GM21390 (cell line): ENCODE measurements at regions not wholly inside any gene's neighbourhood (a gene's known extent, or its start where the extent isn't known, plus 50 kb on each side); places are given as distances from the start of the nearest gene placed in this dataset.

Experiments
- ATAC-seq: cut with Tn5 transposase; IDR thresholded peaks from one replicate; pipeline ENCODE4 v1.9.1; 2021; ENCODE audit not compliant: unreplicated experiment

DNA sequence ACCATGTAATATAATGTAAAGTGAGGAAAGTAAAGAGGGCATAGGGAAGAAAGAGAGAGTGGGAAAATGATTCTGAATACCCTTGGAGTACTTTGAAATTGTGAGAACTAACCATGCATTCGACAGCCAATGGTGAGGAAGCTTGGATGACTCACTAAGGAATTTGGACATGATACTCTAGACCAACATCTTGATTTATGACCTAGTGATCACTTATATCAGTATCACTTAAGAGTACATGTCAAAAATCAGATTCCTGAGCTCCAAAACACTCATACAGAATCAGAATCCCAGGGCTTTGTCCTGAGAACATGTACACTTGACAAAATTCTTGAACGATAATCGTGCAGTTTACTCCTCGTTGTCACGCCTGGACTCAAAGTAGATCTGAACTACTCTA lies 1899.8 kb upstream of the PIK3C3 start:
- ATAC-seq = no peak

DNA sequence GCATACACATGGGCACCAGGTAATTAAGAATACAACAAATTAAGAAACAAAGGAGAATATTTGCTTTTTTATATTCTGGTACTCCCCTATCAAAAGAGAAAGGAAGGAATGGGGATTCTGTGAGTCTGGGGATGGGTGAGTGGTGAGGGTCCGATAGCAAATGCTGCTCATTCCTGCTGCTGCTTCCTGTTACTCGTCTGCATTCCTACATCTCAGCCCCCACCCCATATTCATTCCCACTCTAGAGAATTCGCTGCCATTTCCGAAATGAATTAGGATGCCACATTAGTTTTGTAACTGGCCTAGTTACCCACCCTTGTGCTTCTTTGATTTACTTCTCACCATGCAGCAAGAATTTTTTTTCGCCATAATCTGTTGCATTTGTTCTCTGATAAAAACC lies 1905.3 kb upstream of the PIK3C3 start:
- ATAC-seq = no peak

DNA sequence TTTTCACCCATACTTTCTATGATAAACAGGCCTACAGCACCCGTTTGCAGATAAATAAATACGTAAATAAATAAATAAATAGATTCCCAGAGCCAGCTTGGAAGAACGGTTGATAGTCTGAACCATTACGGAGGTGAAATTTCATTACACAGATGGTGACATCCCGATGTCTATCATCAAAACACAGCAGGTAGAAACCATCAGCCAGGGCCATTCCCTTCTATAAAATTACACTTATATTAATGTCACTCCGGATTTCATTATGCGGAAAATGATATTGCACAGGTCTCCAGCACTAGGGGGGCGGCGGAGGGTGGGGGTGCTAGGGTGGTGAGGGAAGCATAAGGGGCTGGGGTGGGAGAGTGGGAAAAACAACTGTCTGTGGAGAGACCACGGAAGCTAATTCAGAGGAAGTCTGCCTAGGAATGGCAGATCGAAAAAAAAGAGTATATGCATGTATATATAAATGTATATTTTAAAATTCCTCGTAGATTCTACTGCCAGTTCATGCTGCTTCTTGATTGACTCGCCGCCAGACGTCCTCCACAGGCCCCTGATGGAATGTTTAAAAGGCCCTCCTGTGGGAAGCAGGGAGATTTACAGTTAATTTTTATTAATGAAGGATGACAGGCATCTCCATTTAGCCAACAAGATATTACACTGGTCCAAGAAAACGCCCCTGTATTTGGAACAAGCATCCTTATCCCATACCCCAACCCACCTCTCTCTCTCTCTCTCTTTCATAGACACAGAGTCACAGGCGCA lies 1906.0 kb upstream of the PIK3C3 start:
- ATAC-seq = no peak

DNA sequence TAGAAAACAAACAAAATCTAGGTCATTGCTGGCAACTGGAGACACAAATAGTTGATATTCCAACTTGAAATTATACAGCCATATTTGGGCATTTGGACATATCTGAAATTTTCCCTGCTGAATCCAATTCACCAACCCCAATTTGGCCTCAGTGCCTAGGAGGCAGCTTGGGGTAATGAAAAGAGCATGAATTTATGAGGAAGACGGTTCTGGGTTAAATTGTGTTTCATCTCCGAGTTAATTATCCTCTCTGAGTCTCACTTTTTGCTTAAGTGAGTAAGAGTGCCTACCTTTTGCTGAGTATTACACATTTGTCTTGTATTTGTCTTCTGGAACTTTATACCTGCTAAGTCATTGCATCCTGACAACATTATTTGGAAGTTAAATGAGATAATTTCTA lies 1906.8 kb upstream of the PIK3C3 start:
- ATAC-seq = no peak

DNA sequence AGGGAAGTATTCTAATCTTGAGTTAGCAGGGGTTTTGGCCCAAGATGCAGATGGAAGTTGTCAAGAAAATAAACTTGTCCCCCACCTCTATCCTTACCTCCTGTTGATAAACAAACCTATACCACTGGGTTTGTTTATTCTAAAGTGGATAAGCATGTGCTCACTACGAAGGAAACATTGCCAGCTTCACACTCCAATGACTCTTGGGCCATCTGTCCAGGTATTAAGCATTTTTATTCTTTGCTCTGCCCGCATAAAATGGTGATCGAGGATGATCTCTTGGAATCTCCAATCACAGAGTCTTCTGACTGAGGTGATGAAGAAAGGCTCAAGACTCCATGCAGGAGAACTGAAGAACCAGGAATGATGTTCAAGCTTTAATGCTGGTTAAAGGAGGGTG lies 1908.4 kb upstream of the PIK3C3 start:
- ATAC-seq = no peak

DNA sequence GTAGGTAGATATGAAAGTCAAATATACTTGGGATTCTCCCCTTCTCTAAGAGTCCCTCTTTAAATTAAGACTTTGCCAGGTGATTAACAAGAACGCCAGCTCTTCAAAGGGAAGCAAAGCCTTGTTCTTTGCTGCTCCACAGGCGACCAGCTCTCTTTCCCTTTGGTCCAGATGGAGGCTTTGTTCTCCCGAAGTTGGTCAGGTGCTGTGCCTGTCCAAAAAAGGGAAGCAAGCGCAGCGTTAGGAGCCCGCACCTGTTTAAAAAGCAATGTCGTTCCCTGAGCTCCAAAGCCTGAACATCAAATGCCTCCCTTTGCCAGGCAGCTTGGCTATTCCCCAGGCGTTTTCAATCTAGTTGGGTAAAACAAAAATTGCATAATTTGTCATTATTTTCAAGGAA lies 1913.1 kb upstream of the PIK3C3 start:
- ATAC-seq = no peak

DNA sequence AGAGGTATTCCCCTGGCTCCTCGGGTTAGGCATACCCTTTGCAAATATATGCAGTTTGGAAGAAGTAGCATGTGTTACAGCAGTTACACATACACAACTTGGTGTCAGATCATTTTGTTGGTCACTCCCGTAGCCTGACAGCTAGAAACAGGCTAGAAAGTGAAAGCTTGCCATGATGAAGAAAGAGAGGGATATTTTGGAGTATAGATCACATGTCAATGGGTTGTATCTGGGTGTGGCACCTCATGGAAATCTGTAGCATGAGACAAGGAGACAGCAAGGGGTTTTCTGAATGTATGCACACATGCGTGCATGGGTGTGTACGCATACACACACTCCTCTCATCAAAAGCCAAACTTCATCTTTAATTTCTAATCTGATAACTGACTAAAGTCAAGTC lies 1914.5 kb upstream of the PIK3C3 start:
- no peak for ATAC-seq

DNA sequence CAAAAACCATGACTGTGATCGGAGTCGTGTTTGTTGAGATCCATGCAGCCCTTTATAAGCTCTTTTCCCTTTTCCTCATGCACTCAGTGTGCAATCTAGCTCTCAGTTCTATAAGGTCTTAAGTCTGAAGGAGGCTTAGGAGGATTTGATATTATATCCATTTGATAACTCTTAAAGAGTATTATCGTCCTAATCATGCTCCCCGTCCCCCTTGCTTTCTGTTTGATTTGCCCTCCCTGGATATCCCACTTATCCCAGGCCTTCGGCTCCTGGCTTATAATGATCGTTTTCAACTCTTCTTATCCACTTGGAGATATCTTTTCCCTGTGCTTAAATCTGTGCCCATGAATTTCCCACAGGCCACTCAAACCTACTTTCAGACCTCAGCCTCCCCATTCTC lies 1917.7 kb upstream of the PIK3C3 start:
- no peak for ATAC-seq

DNA sequence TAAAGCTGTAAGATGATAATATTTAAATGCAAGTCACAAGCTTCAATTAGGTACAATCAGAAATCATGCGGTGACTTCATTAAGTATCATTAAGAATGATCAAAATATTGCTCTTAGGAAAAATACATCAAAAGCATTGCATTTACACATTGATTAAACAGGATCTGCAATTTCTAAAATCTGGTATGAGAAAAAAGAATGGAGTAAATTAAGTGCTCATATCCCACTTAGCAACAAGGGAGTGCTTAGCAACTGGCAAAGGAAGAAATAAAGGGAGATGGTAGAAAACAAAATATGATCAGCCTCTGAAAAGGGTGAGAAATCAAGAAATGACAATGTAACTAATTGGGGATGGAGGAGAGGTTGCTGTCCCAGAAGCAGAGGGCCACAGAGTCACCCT lies 1918.2 kb upstream of the PIK3C3 start:
- no peak for ATAC-seq

DNA sequence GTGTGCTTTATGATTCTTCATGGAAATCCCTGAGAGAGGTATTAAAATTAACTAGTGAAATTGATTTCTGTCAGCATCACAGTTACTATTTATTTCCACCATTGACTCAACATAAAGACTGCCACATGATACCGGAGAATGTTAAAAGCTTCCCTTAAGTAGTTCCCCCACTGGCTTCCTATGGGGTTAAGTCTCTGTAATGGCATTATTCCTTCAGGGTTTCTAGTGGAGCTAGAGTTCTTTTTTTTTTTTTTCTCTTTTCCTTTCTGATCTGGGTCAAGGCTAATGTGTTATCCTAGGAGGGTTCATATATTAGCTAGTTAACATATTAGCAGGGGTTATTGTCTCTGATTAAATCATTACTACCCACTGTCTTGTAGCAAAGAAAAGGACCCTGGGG lies 1919.1 kb upstream of the PIK3C3 start:
- no peak for ATAC-seq

DNA sequence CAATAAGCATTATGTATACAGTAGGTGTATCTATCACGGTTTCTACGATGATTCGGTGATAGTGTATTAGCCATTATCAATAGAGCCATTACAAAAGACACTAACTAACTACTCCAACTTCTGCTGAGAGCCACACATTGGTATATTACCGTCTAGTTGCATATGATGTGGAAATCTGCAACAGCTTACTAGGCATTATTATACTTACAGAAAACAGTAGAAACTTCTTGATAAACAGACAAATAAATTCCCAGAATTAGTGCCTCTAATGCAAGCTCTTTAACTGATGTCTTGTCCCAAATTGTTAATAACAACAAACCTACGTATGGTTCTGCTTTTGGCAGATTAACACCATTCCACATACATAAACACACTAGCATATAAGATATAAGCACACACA lies 1923.0 kb upstream of the PIK3C3 start:
- no peak for ATAC-seq

DNA sequence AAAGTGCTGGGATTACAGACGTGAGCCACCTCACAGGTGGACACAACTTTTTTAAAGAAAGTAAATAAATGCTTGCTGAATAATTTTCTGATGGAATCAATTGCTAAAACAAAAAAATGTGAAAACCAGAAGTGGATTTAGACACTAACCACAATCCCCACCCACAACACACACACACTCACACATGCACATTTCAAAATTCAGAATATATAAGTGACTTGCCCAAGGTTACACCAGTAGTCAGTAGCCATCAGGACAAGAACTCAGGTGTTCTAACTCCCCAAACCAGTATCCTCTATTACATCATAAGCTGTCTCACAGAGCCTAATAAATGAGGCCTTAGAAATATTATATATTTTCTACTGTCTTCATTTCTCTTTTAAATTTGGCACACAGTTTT lies 1923.6 kb upstream of the PIK3C3 start:
- no peak for ATAC-seq

DNA sequence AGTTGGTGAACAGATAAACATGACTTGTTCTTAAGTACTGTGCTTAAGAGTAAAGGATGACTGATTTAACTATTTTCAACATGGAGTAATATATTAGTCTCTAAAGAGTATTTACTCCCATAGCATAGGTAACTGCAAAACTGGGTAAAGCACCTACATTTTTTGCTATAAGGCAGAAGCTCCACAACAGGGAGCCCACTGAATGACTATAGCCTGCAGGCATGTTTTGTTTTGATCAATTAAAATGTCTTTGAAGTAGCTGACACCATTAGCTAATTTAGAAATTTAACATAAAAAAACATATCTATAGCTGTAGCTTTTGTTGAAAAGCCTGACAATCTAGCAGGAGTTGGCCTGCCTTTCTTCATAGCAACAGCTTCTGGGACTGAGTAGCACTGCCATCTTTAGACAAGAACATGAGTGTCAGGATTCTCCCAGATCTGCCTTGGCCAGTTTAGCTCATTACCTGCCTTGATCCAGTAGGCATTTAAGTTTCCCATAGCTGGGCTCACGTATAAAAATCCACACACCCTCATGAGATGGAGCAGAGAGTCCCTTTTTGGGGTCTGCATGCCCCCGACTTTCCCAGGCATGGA lies 1935.1 kb upstream of the PIK3C3 start:
- no peak for ATAC-seq

DNA sequence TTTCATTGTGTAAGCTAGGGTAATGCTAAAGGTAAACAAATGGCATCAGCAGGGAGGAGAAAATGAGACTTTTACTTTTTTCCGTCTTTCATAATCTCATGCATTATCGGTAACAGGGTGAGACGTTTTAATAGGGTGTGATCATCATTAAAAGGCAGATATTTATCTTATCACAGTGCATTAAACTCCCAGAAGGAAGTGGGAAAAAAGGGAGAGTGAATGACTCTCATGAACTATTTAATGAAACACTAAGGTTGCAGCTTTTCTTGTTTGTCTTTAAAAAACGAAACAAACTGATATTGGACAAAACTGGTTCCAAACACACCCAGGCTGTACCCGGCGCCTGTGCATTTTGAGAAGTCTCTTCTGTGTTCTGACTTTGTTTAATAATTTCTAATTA lies 1936.8 kb upstream of the PIK3C3 start:
- no peak for ATAC-seq

DNA sequence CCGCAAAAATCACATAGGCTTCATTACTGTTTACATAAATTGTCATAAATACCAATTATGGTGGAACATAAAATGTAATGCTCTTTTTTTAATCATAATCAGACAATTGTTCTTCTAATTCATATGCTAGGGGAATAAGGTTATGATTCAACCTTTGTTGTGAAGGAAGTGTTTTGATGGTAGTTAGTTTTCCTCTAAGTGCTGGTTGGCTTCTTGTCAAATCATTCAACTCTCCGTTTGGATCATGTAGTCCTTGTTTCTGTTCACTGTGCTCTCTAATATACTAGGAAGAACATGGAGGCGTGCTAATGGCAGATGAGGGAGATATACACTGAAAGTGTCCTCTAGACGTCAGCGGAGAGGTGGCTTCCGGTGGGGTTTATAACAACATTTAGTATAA lies 1938.0 kb upstream of the PIK3C3 start:
- no peak for ATAC-seq

DNA sequence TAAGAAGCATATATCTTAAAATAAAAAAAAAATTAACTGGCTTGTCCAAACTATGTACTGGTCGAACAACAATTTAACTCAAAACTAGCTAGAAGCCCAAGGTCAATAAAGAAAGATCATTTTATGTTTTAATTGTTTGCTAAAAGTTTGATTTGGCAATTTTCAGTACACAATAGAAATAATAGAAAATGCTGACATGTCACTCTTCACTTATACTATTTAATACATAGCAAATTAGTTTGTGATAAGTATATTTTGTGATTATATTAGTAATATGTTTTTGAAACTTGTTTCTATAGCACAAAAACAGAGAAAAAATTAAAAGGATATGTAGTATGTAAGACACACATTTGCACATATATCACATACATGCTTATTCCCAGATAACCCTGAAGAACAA lies 1938.6 kb upstream of the PIK3C3 start:
- no peak for ATAC-seq

DNA sequence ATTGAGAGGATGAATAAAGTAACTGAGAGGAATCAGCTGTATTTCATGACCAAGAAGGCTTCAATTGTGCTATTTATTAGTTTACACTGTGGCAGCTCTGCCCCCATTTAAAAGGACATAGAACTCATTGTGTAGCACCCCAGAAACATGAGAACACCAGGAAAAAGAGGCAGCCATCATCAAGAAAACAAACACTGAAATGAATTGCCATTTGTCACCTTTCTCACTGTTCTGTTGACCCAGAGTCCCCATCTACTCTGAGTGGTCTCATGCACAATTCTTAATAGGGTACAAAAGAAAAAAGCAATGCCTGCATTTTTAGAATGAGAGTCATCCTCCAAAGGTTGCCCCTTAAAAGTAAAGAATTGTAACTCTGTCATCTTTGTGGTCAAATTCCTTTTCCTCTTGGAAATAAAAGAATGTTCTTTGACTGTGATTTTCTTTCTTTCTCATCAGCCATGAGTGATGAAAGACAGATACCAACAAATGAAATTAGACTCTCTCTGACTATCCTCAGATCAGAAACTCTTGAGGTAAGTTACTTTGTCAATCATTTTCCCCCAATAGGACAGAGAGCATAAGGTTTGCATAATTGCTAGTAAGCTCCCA lies 1941.9 kb upstream of the PIK3C3 start:
- no peak for ATAC-seq

DNA sequence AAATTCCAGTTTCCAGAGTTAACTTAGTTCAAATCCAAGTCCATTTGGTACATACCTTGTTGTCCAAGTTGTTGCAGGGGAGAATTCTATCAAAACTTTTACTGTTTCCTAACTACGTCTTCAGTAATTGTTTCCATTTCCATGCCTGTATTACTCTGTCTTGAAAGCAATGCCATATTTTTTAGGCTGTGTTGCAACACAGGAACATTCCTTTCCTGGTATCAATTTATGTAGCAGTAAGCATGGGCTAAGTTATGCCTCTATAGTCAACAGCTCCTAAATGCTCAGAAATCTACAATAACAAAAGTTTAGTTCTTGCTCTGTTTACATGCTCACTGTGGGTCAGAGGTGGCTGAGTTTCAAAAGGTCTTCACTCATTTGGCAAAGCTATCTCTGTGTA lies 1943.8 kb upstream of the PIK3C3 start:
- ATAC-seq = no peak

DNA sequence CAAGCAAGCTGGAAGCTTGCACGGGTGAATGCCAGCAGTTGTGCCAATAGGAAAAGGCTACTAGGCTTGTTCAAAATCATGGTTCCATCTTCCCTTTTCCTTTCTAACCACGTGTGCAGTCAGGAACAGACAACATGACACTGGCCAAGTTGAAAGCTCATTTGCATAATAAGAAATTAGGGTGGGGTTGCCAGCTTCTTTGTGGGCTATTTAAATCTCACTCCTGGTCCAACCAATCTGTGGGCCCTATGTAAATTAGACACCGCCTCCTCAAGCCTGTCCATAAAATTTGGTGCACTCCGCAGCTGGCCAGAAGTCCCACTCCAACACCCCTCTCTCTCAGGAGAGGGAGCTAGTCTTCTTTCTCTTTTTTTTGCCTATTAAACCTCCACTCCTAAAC lies 1948.4 kb upstream of the PIK3C3 start:
- ATAC-seq = no peak

DNA sequence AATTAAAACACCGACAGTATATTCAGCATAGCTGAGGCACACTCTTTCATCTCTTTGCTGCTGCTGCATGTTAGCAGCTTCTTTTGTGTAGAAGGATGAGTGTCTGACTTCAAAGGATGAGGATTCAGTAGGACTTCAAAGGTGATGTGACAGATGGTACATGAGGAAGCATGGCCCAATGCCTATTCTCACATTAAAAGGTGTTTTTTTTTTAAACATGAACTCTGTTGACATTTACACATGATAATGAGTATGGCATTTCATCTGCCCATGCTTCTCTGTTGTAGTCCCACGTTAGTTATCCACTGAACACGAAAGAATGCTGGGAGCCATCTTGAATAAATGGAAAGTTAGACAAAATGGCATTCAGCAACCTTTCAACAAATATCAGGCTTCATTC lies 1950.8 kb upstream of the PIK3C3 start:
- no peak for ATAC-seq

DNA sequence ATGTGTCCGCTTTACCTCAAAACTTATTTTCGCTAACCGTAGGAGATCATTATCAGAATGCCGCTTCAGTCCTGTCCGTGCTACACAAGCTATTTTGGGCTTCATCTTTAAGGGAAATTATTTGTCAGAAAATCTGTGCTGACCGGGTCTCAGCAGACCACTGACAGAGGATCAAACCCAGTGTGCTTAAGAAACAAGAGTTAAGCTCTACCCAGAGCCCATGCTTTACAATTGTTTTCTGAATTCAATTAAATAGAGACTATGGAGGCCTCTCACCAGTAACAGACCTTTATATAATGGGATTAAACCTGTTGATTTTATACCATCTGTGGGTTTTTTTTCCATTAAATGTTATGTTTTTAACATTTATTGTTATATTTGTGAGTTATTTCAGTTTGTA lies 1956.7 kb upstream of the PIK3C3 start:
- ATAC-seq = no peak

DNA sequence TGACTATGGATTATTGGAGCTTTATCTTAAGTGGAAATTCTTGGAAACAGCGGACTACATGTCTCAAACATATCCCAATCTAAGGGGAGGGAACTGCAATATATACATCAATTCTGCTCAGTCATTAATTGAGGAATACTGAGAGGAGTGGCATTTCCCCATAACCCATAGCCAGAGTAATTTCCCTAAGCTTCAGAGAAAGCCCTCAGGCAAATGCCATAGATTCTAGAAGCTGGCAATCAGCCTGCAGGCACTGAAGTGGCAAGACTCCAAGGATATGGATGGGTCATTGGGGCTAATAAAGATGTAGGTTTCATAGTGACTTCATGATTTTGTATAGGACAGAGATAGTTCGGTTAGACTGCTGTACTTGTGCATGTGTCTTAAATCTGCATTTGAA lies 1960.5 kb upstream of the PIK3C3 start:
- no peak for ATAC-seq
